Midbrain (tissue), 1 donor: ENCODE measurements at regions not wholly inside any gene's neighbourhood (a gene's known extent, or its start where the extent isn't known, plus 50 kb on each side); places are given as distances from the start of the nearest gene placed in this dataset.
"Not testable (repeated sequence)": the region's sequence is repeated elsewhere in the genome, so short reads cannot be mapped to it uniquely, and the experiment has no call there.

Experiments
- DNase-seq: peaks from one replicate; lab custom pipeline; 2025; lab: John Stamatoyannopoulos, UW

- no peak for DNase-seq
Observed at GRCh38 chr7:130789436-130789835, 55.4 kb upstream of the KLF14 start.

- peak; percentile 53 for DNase-seq
Observed at GRCh38 chr7:130791746-130792145, 57.7 kb upstream of the KLF14 start.

- DNase-seq: no peak
Observed at GRCh38 chr7:130793855-130794618, 60.0 kb upstream of the KLF14 start.

DNA sequence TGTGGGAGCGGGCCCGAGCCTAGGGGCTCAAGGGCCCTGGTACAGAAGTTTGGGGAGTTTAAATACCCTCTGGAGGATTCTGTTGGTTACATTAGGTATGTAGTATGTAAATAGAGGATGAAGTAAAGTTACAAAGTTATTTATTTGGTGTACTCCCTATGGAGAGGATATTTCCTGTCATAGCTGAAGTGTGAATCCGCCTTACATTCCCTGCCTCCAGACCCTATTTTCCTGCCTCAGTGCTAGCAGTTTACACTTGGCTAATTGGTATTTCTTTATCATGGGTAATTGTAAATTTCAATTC, 60.6 kb upstream of the KLF14 start:
- no peak for DNase-seq

- not testable (repeated sequence) for DNase-seq
Observed at GRCh38 chr7:130796425-130796824, 62.4 kb upstream of the KLF14 start.

DNA sequence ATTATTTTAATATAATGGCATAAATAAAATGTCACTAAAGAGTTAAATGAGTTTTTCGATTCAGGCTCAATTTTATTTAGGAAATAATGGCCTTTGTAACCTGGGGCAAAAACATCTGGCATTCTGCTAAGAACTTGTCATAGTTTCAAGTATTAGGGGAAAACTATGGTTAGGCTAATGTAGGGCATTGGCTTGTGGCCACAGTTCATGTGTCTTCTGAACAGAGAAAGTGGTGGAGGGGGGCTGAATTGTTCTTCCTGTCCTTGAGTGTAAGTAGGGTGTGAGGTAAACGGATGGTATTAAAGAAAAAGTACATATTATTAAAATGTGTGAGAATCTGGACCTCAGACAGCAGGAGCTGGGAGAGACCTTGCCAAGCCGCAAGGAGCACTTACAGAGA, 69.1 kb upstream of the KLF14 start:
- no peak for DNase-seq

- DNase-seq: no peak
Observed at GRCh38 chr7:130804220-130804619, 70.2 kb upstream of the KLF14 start.

DNA sequence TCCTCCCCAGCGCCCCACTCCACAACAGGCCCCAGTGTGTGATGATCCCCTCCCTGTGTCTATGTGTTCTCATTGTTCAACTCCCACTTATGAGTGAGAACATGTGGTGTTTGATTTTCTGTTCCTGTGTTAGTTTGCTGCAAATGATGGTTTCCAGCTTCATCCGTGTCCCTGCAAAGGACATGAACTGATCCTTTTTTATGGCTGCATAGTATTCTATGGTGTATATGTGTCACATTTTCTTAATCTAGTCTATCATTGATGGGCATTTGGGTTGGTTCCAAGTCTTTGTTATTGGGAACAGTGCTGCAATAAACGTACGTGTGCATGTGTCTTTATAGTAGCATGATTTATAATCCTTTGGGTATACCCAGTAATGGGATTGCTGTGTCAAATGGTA, 78.8 kb upstream of the KLF14 start:
- DNase-seq: not testable (repeated sequence)

DNA sequence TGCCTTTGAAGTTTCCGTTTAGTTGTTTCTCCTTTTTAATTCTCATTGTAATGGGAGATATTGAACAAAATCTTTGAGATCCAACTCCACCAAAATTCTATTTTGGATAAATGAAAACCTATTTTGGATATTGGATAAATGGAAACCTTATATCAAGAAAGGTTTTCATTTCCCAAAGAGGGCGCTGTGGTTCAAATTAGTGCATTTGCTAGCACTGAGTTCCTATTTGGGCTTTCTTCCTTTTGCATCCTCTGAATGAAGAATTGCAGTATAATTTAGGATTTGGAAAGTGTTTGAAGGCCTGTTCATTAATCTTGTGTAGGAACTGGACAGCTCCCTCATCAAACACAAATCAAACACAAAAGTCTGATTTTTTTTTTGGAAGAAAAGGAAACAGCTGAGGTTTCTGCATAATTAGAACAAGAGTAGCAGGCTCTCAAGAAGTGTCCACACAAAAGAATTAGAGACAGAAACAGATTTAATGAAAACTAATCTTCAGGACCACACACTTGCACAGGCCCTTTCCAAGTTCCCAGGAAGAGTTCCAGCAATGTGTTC, 80.8 kb upstream of the KLF14 start:
- DNase-seq: no peak

DNA sequence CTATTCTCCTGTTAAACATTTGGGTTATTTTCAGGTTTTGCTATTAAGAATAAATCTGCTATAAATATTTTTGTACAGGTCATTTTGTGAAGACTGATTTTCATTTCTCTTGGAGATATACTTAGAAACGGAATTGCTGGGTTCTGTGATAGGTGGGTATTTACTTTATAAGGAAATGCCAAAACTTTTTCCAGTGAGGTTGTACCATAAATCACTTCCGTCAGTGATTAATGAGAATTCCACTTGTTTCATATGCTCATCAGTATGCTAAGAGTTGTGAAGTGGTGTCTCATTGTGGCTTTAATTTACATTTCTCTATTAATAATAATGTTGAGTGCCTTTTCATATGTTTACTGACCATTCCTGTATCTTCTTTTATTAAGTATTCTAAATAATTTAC, 84.0 kb upstream of the KLF14 start:
- no peak for DNase-seq

DNA sequence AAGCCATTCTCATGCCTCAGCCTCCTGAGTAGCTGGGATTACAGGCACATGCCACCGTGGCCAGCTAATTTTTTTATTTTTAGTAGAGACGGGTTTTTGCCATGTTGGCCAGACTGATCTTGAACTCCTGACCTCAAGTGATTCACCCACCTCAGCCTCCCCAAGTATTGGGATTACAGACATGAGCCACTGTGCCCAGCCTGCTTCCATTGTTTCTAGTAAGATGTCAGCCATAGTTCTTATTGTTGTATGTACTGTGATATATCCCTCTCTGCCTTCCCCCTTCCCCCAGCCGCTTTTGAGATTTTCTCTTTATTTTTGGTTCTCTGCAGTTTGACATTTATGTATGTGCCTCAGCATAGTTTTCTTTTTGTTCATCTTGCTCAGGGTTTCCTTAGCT, 87.9 kb upstream of the KLF14 start:
- DNase-seq: no peak

DNA sequence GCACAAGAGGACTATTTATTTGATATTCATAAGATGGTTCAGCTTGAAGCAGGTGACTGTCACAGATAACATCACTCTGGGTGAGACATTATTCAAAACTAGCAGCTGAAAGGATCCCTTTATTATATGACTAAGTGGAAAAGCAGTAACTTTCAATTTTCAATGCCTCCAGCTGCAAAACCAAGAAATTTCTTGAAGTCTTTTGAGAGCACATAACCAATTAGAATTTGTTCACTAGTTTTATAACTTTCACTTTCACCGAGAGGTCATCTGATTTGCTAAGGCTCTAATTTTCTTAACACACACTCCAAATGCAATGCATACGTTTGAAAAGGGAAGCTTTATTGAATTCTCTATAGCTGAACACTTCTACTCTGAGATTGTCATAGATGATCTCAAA, 88.6 kb upstream of the KLF14 start:
- no peak for DNase-seq

DNA sequence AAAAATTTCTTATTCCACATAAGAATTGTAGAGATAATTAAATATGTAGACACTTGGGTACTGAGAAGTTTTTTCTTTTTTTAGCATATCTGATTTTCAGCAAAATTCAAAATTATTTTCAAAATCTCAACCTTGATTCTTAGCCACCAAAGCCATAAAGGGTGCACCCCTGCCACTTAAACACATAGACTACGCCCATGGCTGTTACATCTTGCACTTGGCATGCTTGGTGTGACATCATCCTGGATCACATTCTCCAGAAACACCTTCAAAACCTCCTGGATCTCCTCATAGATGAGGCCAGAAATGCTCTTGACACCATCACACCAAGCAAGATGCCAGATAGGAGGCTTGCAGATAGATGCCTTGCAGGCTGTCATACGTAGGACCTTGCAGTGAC, 89.1 kb upstream of the KLF14 start:
- DNase-seq: no peak

DNA sequence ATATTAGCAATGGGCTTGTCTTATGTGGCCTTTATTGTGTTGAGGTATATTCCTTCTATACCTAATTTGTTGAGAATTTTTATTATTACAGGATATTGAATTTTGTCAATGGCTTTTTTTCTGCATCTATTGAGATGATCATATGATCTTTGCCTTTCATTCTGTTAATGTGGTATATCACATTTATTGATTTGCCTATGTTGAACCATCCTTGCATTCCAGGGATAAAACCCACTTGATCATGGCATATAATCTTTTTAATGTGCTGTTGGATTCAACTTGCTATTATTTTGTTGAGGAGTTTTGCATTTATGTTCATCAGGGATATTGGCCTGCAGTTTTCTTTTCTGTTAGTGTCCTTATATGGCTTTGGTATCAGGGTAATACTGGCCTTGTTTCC, 91.8 kb upstream of the KLF14 start:
- DNase-seq: no peak

- no peak for DNase-seq
Observed at GRCh38 chr7:130829415-130829814, 95.4 kb upstream of the KLF14 start.

- DNase-seq: no peak
Observed at GRCh38 chr7:130831322-130831721, 97.3 kb upstream of the KLF14 start.

GRCh38 chr7:130831817-130832481, 97.9 kb upstream of the KLF14 start:
- peak; percentile 28 for DNase-seq

- no peak for DNase-seq
Observed at GRCh38 chr7:130838738-130839137, 104.7 kb upstream of the KLF14 start.

- no peak for DNase-seq
Observed at GRCh38 chr7:130840599-130840998, 106.6 kb upstream of the KLF14 start.

- no peak for DNase-seq
Observed at GRCh38 chr7:130841416-130841815, 107.4 kb upstream of the KLF14 start.

DNA sequence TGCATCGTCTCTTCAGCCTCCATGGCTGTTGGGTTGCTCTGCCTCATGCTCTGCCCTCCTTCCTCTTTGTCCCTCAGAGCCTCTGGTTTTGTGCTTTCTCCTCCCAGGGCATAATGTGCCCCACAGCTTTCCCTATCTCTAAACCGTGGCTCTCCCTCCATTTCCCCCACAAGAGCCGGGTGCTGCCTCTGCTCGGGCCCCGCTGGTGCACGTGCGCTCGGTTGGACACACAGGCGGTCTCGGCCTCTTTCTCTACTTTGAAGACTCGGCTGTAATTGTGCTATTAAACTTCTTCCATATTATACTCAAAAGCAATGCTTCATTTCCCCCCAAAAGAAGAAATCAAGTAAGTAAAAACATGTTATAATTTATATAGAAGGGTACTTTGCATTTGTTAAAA, 109.7 kb upstream of the KLF14 start:
- no peak for DNase-seq

- DNase-seq: no peak
Observed at GRCh38 chr7:130844811-130845580, 111.0 kb upstream of the KLF14 start.

- DNase-seq: no peak
Observed at GRCh38 chr7:130845581-130846085, 111.6 kb upstream of the KLF14 start.
